Activated T-cell treated with anti-CD3 and anti-CD28 coated beads for 1 hour (primary cell): ENCODE measurements at regions not wholly inside any gene's neighbourhood (a gene's known extent, or its start where the extent isn't known, plus 50 kb on each side); places are given as distances from the start of the nearest gene placed in this dataset.
A peak's percentile ranks its signal among the peaks of the same experiment; 100 is the strongest.
"Not testable (repeated sequence)": the region's sequence is repeated elsewhere in the genome, so short reads cannot be mapped to it uniquely, and the experiment has no call there.

Experiments used
- DNase-seq: peaks from one replicate; pipeline ENCODE4 v3.0.0-alpha.2; 2020; ENCODE audit warnings: low read depth

DNA sequence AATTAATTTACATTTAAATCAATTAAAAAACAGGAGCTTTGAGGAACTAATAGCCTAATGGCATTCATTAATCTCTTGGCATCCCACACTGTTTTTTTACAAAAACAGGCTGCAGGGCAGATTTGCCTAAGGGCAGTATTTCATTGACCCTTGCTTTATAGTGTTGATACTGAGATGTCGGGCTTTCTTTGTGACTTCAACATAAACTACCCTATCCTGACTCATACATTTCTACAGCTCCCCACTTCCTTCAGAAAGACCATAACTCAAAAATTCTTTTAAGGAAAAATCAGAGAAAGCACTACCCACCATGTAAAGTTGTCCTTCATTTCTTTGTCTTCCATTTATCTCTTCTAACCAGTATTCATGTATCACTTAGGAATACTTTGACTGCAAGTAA is 92.2 kb upstream of the NT5E start:
- DNase-seq: no peak

- DNase-seq: not testable (repeated sequence)
These were observed 93.1 kb upstream of the NT5E start for GRCh38 chr6:85356743-85357142.

- DNase-seq: no peak
These were observed 94.1 kb upstream of the NT5E start for GRCh38 chr6:85355816-85356215.

GRCh38 chr6:85354761-85355618 is 94.9 kb upstream of the NT5E start:
- peak; percentile 42 for DNase-seq

GRCh38 chr6:85353012-85353411 is 96.9 kb upstream of the NT5E start:
- no peak for DNase-seq

GRCh38 chr6:85348643-85349042 is 101.2 kb upstream of the NT5E start:
- DNase-seq: no peak

DNA sequence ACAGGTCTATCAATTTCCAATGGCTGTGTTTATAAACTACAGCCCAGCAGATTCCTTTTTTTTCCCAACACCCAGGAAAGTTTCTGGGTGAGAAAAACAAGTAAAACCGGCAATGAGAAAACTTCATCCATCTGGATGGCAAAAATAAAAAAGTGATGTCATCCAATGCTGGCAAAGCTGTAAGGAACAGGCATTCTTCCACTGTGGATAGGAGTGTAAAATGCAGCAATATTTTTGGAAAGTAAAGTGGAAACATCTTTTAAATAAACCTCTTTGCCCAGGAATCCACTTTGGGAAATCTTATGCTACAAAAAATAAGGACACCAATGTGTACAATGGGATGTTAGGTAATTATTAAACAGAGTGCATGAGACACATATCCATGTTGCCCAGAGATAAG is 102.1 kb upstream of the NT5E start:
- DNase-seq: no peak

DNA sequence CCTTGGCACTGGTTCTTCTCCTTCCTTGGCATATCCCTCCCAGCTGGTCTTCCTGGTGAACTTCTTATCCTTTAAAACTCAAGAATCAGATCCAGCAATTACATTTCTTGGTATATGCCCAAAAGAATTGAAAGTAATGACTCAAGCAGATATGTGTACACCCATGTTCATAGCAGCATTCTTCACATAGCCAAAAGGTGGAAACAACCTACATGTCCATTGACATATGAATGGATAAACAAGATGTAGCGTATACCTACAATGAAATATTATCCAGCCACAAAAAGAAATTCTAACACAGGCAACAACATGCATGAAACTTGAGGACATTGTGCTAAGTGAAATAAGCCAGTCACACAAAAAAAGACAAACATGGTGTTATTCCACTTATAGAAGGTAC is 103.7 kb upstream of the NT5E start:
- no peak for DNase-seq

GRCh38 chr6:85344996-85345395 is 104.9 kb upstream of the NT5E start:
- no peak for DNase-seq

DNA sequence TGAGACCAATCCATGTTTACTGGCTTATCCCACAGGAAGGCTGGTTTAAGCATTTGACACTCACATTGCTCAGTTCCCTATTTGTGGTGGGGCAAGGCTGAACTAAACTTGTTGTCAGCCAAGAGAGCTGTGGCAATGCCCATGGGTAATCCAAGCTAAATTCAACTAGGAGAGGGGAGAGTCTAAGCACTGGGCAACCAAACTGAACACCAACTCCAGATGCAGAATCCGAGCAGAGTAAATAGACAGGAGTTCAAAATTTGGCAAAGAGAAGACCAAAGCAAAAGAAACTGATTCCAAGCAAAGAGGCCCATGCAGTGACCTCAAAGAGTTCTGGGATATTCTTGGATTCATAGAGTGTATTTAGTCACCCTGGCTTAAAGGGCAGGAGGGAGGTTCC is 106.5 kb upstream of the NT5E start:
- no peak for DNase-seq

DNA sequence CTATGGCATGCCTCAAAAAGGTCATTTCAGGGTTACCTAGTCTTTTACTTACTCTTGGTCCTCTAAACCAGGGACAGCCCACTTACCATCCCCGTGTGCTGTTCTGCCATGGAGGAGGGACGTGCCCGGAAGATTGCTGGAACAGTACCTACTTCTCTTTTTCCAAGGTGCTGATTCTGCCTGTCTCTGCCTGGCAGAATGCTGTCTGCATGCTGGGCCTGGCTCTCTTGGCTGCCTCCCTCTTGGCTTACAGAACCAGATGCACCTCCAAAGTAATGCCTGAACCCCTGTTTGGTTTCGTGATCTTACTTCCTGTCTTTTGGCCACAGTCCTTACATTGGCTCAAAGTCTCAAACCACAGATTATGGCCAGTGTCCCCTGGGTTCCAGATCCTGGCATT is 120.7 kb upstream of the NT5E start:
- DNase-seq: no peak

DNA sequence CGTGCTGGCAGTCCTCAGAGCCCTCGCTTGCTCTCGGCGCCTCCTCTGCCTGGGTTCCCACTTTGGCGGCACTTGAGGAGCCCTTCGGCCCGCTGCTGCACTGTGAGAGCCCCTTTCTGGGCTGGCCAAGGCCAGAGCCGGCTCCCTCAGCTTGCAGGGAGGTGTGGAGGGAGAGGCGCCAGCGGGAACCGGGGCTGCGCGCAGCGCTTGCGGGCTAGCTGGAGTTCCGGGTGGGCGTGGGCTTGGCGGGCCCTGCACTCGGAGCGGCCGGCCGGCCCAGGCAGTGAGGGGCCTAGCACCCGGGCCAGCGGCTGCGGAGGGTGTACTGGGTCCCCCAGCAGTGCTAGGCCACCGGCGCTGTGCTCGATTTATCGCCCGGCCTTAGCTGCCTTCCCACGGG is 124.1 kb upstream of the NT5E start:
- DNase-seq: not testable (repeated sequence)

DNA sequence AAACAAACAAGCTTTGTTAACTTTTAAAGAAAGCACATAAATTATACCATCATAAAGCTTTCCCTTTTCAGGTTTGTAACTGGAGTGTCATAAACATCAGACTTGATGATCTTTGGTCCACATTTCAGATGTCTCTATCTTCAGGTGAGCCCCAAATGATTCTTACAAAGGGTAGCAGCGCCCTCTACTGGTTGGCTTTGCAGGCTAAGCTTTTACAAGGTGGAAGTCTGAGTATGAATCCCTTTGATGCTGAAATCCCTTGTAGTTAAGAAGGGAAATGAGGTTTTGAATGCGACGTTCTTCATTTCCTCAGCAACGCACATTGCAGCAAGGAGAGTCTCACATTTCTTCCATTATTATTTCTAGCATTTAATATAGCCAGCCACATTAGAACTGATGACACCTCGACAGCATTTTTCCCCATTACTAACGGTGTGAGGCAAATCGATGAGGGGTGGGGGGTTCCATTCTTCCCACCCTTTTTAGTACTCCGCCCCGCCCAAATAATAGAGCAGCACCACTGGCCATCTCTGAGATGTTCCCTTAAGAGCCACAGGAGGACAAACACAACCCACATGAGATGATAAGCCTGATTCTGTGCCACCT is 126.3 kb upstream of the NT5E start:
- DNase-seq: peak; percentile 56

DNA sequence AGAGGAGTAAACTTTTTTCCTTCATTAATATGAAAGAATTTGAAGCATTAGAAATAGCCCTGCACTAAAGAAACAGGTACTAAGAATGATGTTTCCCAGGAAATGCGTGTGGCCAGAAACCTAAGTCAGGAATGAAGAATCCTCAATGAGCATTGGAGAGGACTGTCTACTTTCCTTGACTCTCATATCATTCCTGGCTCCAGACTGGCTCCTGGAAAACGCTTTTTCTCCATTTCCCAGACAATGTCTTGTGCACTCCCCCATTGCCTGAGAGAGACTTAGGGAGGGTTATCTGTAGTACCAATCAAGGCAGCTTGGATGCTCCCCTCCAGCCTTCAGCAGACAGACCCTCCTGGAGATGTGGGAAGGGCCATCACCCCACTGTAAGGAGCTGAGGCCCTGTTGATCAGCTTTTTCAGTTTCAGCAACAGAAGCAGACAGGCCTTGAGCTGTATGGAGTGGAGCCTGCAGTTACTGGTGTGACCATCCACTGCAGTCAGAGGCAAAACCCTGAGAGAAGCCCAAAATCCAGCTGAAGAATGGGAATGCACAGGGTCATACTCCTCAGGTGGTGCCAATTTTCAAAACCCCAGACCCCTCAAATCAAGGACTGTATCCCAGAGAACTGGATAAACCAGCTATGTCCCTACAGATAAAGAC is 127.3 kb upstream of the NT5E start:
- no peak for DNase-seq

DNA sequence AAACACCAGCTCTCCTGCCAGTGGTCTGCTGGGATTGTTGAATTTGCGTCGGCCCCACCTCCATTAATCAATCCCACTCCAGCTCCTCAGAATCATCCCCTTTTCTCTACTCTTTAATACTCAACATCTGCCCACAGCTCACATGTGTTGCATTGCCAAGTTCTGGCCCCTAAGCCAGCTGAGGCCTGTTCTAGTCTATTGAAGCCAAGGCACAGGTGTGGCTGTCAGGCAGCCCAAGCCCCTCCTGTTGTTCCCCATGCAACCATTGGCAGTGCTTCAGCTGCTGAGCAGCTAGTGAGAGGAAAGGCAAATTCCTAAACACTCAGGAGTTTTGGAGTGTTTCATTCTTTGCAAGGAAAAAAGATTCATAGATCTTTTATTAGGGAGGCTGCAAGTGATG is 128.0 kb upstream of the NT5E start:
- DNase-seq: no peak

- DNase-seq: no peak
These were observed 135.3 kb upstream of the NT5E start for GRCh38 chr6:85314586-85314985.

DNA sequence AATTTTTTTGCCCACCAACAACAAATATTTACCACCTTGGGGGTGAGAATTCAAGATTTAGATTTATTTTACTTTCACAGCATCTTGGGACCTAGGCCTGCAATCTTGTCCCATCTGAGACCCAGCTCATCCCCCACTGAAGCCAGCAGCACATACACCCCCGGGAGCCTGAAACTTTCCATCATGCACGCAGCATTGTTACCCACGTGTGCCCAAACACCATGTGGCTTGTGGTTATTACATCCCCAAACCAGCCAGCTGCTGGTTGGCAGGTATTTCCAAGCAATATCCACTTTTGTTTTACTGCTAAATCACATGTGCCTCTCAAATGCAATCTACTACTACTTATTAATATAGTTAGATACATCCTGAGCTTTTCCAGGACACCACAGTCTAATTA is 149.3 kb upstream of the NT5E start:
- no peak for DNase-seq

- no peak for DNase-seq
These were observed 151.3 kb upstream of the NT5E start for GRCh38 chr6:85298553-85298952.

GRCh38 chr6:85291326-85291725 is 158.6 kb upstream of the NT5E start:
- DNase-seq: no peak

GRCh38 chr6:85287654-85288053 is 162.2 kb upstream of the NT5E start:
- no peak for DNase-seq

- DNase-seq: no peak
These were observed 162.7 kb upstream of the NT5E start for GRCh38 chr6:85287158-85287557.

GRCh38 chr6:85286507-85286906 is 163.4 kb upstream of the NT5E start:
- not testable (repeated sequence) for DNase-seq

DNA sequence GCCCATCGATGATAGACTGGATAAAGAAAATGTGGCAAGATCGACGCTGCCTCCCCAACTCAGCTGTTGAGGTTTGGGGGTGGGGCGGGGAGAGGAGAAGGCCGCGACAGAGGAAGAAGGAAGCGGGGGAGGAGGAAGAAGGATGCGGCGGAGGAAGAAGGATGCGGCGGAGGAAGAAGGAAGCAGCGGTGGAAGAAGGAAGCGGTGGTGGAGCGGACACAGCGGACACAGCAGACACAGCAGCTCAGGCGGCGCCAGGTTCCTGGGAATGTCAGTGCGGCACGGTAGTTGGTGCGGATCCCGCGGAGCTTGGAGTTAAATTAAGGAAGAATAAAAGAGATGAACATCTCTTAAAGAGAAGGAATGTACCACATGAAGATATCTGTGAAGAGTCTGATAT is 163.9 kb upstream of the NT5E start:
- DNase-seq: no peak
